ENCODE measurements at regions not wholly inside any gene's neighbourhood (a gene's known extent, or its start where the extent isn't known, plus 50 kb on each side); places are given as distances from the start of the nearest gene placed in this dataset.

DNA sequence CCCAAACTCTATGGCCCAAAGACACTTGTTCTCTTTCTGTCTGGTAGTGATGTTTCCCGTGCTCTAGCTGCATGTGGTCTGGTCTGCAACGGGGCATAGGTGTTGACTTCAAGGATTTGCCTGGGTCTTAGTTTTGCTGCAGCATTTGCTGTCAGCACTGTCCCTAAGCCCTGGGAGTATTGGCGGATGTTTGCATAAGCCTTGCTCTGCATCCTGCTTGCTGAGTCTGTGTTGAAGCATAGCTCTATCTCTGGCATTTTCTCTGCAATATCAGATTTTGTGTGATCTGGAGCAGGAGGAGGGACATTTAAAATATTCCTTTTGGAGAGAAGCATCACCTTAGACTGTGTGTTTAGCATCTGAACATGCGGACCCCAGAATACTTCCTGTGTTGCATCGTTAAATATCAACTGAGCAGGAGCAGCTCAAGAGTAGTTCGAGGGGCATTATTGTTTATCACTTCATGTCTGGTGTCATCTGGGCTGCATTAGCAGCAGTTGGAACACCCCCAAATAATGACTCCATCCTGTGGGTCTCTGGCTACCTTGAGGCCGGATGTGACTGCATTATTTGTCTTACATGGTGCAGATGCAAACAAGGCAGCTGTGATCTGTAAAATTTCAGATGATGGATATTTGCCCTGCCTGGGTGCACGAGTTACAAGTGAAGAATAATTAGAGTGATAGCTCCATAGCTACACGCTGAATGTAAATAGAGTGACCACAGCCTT is 231.7 kb downstream of the TRIB2 start:
- no peak overlapping the region for H3K4me3 Mint-ChIP-seq (ENCODE audit: low read depth)
- H3K27me3 Mint-ChIP-seq, result no peaks in the 10 kb centered on the region
- TF ChIP-seq, protein P1, sequence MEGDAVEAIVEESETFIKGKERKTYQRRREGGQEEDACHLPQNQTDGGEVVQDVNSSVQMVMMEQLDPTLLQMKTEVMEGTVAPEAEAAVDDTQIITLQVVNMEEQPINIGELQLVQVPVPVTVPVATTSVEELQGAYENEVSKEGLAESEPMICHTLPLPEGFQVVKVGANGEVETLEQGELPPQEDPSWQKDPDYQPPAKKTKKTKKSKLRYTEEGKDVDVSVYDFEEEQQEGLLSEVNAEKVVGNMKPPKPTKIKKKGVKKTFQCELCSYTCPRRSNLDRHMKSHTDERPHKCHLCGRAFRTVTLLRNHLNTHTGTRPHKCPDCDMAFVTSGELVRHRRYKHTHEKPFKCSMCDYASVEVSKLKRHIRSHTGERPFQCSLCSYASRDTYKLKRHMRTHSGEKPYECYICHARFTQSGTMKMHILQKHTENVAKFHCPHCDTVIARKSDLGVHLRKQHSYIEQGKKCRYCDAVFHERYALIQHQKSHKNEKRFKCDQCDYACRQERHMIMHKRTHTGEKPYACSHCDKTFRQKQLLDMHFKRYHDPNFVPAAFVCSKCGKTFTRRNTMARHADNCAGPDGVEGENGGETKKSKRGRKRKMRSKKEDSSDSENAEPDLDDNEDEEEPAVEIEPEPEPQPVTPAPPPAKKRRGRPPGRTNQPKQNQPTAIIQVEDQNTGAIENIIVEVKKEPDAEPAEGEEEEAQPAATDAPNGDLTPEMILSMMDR (IDR thresholded peaks at IDR 0.05; ENCODE audit: unreplicated experiment), result no peak
- DNase-seq (ENCODE audit: low spot score, unreplicated experiment), result no peak
- H3K36me3 Mint-ChIP-seq (ENCODE audit: insufficient read depth), result no peaks in the 10 kb centered on the region
- H3K9me3 Mint-ChIP-seq (ENCODE audit: low read depth), result no peaks in the 10 kb centered on the region
- no peaks in the 10 kb centered on the region for H3K4me1 Mint-ChIP-seq (ENCODE audit: low read depth)
- no peak overlapping the region for H3K27ac Mint-ChIP-seq

DNA sequence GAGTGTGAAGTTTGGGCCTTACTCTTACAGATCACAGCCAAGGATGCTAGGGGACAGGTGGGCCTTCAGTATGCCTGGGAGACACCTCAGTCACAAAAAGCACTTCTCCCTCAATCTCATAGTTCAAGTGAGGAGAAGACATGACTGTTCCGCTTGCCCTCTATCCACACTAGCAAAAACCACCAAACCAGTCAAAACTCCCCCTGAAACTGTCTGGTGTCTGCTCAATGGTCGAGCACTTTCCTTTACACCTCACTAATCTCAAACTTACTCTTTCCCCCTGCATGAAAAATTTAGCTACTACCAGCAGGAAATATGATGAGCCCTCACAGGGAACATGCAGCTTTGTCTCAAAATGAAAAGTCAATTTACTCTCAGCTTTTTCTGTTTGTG is 232.2 kb downstream of the TRIB2 start:
- no peak overlapping the region for H3K27ac Mint-ChIP-seq
- no peak overlapping the region for H3K4me3 Mint-ChIP-seq (ENCODE audit: low read depth)
- no peaks in the 10 kb centered on the region for H3K36me3 Mint-ChIP-seq (ENCODE audit: insufficient read depth)
- H3K4me1 Mint-ChIP-seq (ENCODE audit: low read depth), result no peaks in the 10 kb centered on the region
- TF ChIP-seq, protein P1 (IDR thresholded peaks at IDR 0.05; ENCODE audit: unreplicated experiment), result no peak
- H3K27me3 Mint-ChIP-seq, result no peaks in the 10 kb centered on the region
- DNase-seq (ENCODE audit: low spot score, unreplicated experiment), result no peak
- H3K9me3 Mint-ChIP-seq (ENCODE audit: low read depth), result no peaks in the 10 kb centered on the region

DNA sequence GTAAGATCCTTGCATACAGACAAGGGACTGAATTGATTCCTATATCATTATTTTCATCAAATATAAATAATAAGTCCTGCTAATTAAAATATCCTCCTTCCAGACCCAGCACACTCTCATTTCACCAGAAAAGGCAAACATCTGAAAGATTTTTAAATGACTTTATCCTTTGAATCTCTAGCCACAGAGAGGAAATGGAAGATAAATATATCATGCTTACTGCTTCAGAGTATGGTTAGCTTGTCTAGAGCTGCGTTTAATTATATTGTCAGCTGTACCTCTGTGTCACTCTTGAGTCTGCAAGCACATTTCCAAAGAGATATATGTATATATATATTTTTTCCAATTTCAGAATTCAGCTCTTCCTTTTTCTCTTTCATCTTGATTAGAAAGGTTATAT is 232.7 kb downstream of the TRIB2 start:
- H3K4me1 Mint-ChIP-seq (ENCODE audit: low read depth), result no peaks in the 10 kb centered on the region
- H3K36me3 Mint-ChIP-seq (ENCODE audit: insufficient read depth), result no peaks in the 10 kb centered on the region
- H3K27ac Mint-ChIP-seq, result no peak overlapping the region
- DNase-seq (ENCODE audit: low spot score, unreplicated experiment), result no peak
- no peak overlapping the region for H3K4me3 Mint-ChIP-seq (ENCODE audit: low read depth)
- TF ChIP-seq, protein P1 (IDR thresholded peaks at IDR 0.05; ENCODE audit: unreplicated experiment), result no peak
- H3K27me3 Mint-ChIP-seq, result no peaks in the 10 kb centered on the region
- H3K9me3 Mint-ChIP-seq (ENCODE audit: low read depth), result no peaks in the 10 kb centered on the region

DNA sequence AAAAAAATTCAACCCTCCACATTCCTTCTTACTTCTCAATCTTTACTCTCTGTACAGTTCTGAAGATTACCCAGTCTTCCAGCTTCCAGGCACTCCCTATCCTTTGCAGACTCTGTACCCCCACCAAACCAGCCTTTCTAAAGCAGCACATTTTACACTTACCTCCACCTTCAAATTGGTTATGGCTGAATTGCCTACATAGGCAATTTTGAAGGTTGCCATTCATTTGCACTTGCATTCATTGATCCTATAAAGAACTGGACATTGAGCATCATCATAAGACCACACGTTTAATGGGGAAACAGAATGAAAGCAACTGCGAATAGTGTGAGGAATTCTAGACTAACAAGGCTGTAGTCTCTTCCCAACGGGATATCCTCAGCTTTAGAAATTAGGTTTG is 233.4 kb downstream of the TRIB2 start:
- no peaks in the 10 kb centered on the region for H3K36me3 Mint-ChIP-seq (ENCODE audit: insufficient read depth)
- H3K9me3 Mint-ChIP-seq (ENCODE audit: low read depth), result no peaks in the 10 kb centered on the region
- no peaks in the 10 kb centered on the region for H3K27me3 Mint-ChIP-seq
- DNase-seq (ENCODE audit: low spot score, unreplicated experiment), result no peak
- no peak overlapping the region for H3K4me3 Mint-ChIP-seq (ENCODE audit: low read depth)
- H3K4me1 Mint-ChIP-seq (ENCODE audit: low read depth), result no peaks in the 10 kb centered on the region
- TF ChIP-seq, protein P1 (IDR thresholded peaks at IDR 0.05; ENCODE audit: unreplicated experiment), result no peak
- H3K27ac Mint-ChIP-seq, result no peak overlapping the region

DNA sequence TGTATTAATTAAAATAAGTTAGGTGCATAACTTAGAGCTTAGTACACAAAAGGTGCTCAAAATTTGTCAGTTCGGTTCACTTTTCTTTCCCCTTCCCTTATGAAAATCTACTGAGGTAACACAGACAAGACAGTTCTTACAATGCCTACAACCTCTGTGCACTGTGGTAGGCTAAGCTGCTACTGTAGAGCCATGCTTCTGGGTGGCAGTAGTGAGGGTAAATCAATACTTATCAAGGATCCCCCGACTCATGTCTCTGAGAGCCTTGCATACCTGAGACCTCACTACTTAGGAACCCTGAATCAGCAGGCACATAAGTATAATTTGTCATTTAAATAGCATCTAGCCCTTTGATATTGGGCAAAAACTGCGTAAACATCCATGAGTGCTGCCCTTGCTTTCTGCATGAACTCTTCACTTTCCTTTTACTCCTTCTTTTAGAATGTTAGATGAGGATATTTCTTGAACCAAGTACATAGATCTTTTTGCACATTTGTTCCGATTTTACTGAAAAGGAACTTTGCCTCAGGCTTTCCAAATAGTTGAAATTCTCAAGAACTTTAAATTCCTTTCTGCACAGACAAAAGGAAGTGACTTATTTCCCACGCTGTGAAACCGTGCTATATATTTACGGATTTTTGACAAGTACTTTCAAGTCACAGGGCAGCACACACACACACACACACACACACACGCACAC is 234.4 kb downstream of the TRIB2 start:
- no peaks in the 10 kb centered on the region for H3K4me1 Mint-ChIP-seq (ENCODE audit: low read depth)
- no peak for DNase-seq (ENCODE audit: low spot score, unreplicated experiment)
- H3K36me3 Mint-ChIP-seq (ENCODE audit: insufficient read depth), result no peaks in the 10 kb centered on the region
- H3K4me3 Mint-ChIP-seq (ENCODE audit: low read depth), result no peak overlapping the region
- TF ChIP-seq, protein P1 (IDR thresholded peaks at IDR 0.05; ENCODE audit: unreplicated experiment), result no peak
- no peaks in the 10 kb centered on the region for H3K27me3 Mint-ChIP-seq
- no peak overlapping the region for H3K27ac Mint-ChIP-seq
- H3K9me3 Mint-ChIP-seq (ENCODE audit: low read depth), result no peaks in the 10 kb centered on the region
